ENCODE measurements at regions not wholly inside any gene's neighbourhood (a gene's known extent, or its start where the extent isn't known, plus 50 kb on each side); places are given as distances from the start of the nearest gene placed in this dataset.

DNA sequence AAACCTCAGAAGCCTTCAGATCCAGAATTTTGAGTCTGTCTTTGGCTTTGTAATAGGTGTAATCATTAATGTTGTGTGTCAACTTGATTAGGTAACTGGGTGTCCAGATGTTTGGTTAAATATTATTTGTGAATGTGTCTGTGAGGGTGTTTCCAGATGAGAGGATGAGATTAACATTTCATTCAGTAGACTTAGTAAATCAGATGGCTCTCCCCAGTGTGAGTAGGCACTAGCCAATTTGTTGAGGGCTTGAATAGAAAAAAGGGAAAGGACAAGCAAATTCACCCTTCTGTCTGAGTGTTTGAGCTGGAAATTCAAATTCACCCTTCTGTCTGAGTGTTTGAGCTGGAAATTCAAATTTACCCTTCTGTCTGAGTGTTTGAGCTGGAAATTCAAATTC lies 932.2 kb downstream of the SLC6A15 start:
- no peak overlapping the region for H3K27ac Mint-ChIP-seq
- H3K9me3 Mint-ChIP-seq, result peaks cover 2% of the 10 kb centered on the region
- TF ChIP-seq, protein P1, sequence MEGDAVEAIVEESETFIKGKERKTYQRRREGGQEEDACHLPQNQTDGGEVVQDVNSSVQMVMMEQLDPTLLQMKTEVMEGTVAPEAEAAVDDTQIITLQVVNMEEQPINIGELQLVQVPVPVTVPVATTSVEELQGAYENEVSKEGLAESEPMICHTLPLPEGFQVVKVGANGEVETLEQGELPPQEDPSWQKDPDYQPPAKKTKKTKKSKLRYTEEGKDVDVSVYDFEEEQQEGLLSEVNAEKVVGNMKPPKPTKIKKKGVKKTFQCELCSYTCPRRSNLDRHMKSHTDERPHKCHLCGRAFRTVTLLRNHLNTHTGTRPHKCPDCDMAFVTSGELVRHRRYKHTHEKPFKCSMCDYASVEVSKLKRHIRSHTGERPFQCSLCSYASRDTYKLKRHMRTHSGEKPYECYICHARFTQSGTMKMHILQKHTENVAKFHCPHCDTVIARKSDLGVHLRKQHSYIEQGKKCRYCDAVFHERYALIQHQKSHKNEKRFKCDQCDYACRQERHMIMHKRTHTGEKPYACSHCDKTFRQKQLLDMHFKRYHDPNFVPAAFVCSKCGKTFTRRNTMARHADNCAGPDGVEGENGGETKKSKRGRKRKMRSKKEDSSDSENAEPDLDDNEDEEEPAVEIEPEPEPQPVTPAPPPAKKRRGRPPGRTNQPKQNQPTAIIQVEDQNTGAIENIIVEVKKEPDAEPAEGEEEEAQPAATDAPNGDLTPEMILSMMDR (IDR thresholded peaks at IDR 0.05), result no peak
- no peaks in the 10 kb centered on the region for H3K36me3 Mint-ChIP-seq (ENCODE audit: low read depth)
- no peaks in the 10 kb centered on the region for H3K27me3 Mint-ChIP-seq
- POLR2A ChIA-PET, result no interaction called here
- intact Hi-C loops (cut with micrococcal nuclease), result no loop called here
- no peaks in the 10 kb centered on the region for H3K4me1 Mint-ChIP-seq
- H3K4me3 Mint-ChIP-seq, result no peak overlapping the region
- no peak for ATAC-seq (ENCODE audit: low read depth)
- CTCF ChIA-PET, result no interaction called here
- DNase-seq, result no peak

DNA sequence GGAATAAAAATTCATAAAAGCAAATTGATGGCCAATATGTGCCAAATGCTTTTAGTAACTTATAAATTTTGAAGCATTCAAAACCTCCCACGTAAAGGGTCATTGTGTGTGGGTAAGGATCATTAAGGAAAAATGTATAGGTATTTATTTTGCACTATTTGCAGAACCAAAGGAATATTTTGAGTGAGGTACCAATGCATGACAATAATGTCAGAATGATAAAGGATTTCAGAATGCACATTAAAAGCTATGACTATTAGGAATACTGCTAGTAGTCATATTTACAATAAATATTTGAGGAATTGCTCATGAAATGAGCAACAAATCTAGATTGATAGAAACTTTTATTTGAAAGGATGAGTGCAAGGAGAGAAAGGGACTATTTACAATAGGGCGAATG lies 932.8 kb downstream of the SLC6A15 start:
- H3K36me3 Mint-ChIP-seq (ENCODE audit: low read depth), result no peaks in the 10 kb centered on the region
- ChIA-PET CTCF (no interaction called here), POLR2A (no interaction called here)
- H3K4me1 Mint-ChIP-seq, result no peaks in the 10 kb centered on the region
- H3K27me3 Mint-ChIP-seq, result no peaks in the 10 kb centered on the region
- peaks cover 2% of the 10 kb centered on the region for H3K9me3 Mint-ChIP-seq
- TF ChIP-seq, protein P1 (IDR thresholded peaks at IDR 0.05), result no peak
- DNase-seq, result no peak
- H3K27ac Mint-ChIP-seq, result no peak overlapping the region
- H3K4me3 Mint-ChIP-seq, result no peak overlapping the region
- intact Hi-C loops (cut with micrococcal nuclease), result no loop called here
- ATAC-seq (ENCODE audit: low read depth), result no peak

- CTCF ChIA-PET, result no interaction called here
Measured at GRCh38 chr12:83971781-83972180, 940.8 kb downstream of the SLC6A15 start.

DNA sequence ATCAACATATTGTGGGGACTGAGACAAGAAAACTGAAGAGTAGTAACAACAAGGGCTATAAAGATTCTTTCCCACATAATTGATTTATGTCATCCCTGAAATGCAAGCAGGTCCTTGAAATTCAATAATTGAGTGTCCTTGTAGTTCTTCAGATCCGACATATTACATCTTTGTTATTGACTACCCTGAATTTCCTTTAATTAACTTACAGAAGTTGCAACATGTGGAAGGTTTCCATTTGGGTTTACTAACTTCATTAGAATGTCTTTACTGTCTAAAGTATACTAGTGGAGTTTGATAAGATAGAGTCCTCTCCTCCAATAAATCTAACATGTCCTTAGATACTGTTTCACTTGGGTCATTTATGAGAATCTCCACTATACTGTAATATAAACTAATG lies 951.8 kb downstream of the SLC6A15 start:
- H3K9me3 Mint-ChIP-seq, result no peaks in the 10 kb centered on the region
- H3K4me3 Mint-ChIP-seq, result no peak overlapping the region
- ChIA-PET POLR2A (no interaction called here), CTCF (no interaction called here)
- H3K4me1 Mint-ChIP-seq, result no peaks in the 10 kb centered on the region
- H3K36me3 Mint-ChIP-seq (ENCODE audit: low read depth), result no peaks in the 10 kb centered on the region
- TF ChIP-seq, protein P1 (IDR thresholded peaks at IDR 0.05), result no peak
- no peak overlapping the region for H3K27ac Mint-ChIP-seq
- H3K27me3 Mint-ChIP-seq, result no peaks in the 10 kb centered on the region
- DNase-seq, result no peak
- intact Hi-C loops (cut with micrococcal nuclease), result no loop called here
- ATAC-seq (ENCODE audit: low read depth), result no peak

More at GRCh38 chr12:83971781-83972180, 940.8 kb downstream of the SLC6A15 start:
- POLR2A ChIA-PET, result no interaction called here
- intact Hi-C loops (cut with micrococcal nuclease), result no loop called here
- Mint-ChIP-seq H3K36me3 (ENCODE audit: low read depth) (no peaks in the 10 kb centered on the region), H3K9me3 (no peaks in the 10 kb centered on the region), H3K27ac (no peak overlapping the region), H3K4me1 (no peaks in the 10 kb centered on the region), H3K27me3 (no peaks in the 10 kb centered on the region), H3K4me3 (no peak overlapping the region)
- TF ChIP-seq, protein P1 (IDR thresholded peaks at IDR 0.05), result no peak
- ATAC-seq (ENCODE audit: low read depth), result no peak
- no peak for DNase-seq

- DNase-seq, result no peak
- no peaks in the 10 kb centered on the region for H3K36me3 Mint-ChIP-seq (ENCODE audit: low read depth)
- no peak overlapping the region for H3K27ac Mint-ChIP-seq
- no peak overlapping the region for H3K4me3 Mint-ChIP-seq
- no peak for ATAC-seq (ENCODE audit: low read depth)
- TF ChIP-seq, protein P1 (IDR thresholded peaks at IDR 0.05), result no peak
- H3K9me3 Mint-ChIP-seq, result no peaks in the 10 kb centered on the region
- POLR2A ChIA-PET, result no interaction called here
- H3K27me3 Mint-ChIP-seq, result no peaks in the 10 kb centered on the region
- H3K4me1 Mint-ChIP-seq, result no peaks in the 10 kb centered on the region
- intact Hi-C loops (cut with micrococcal nuclease), result no loop called here
- CTCF ChIA-PET, result no interaction called here
Measured at GRCh38 chr12:83958997-83959396, 953.6 kb downstream of the SLC6A15 start.

Data from activated B cell treated with CpG ODN at 0.5 μM for 24 hours (primary cell).